DOHH2 (cell line): ENCODE measurements at regions not wholly inside any gene's neighbourhood (a gene's known extent, or its start where the extent isn't known, plus 50 kb on each side); places are given as distances from the start of the nearest gene placed in this dataset.

ENCODE experiments used
- EZH2phosphoT487 ChIP-seq: fragments of 200-600 bp; sonication (generic); IDR thresholded peaks from 2 replicates; pipeline ENCODE4 v1.6.1; 2017; ENCODE audit warnings: borderline replicate concordance, mild to moderate bottlenecking, antibody characterized with exemption, low read length, moderate library complexity, mixed read lengths
- TF ChIP-seq, protein P1 (sequence below): fragments of 200-600 bp; sonication (generic); IDR thresholded peaks from one replicate; pipeline ENCODE4 v1.5.1; 2014; ENCODE audit warnings: antibody characterized with exemption, mild to moderate bottlenecking, low read depth, low read length; ENCODE audit not compliant: poor library complexity, severe bottlenecking

DNA sequence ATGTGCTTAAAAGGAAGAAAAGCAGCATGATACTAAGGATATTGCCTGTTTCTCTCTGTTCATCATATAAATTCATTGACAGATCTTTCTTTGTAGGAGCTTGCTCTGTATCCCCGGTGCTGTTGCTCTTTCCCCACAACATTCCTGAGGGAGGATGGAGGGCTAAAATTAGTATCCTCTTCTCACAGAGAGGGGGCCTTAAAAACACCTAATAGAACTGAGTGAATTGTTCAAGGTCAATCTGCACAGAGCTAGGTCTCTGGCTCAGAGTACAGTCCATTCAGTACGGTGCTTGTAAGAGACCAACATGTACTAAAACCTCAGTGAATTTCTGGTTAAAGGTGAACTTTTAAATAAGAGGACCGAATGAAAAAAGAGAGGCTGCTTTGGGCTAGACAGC is 88.7 kb downstream of the PALM2AKAP2 start:
- TF ChIP-seq, protein P1, sequence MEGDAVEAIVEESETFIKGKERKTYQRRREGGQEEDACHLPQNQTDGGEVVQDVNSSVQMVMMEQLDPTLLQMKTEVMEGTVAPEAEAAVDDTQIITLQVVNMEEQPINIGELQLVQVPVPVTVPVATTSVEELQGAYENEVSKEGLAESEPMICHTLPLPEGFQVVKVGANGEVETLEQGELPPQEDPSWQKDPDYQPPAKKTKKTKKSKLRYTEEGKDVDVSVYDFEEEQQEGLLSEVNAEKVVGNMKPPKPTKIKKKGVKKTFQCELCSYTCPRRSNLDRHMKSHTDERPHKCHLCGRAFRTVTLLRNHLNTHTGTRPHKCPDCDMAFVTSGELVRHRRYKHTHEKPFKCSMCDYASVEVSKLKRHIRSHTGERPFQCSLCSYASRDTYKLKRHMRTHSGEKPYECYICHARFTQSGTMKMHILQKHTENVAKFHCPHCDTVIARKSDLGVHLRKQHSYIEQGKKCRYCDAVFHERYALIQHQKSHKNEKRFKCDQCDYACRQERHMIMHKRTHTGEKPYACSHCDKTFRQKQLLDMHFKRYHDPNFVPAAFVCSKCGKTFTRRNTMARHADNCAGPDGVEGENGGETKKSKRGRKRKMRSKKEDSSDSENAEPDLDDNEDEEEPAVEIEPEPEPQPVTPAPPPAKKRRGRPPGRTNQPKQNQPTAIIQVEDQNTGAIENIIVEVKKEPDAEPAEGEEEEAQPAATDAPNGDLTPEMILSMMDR, result no peak
- TF ChIP-seq EZH2phosphoT487, result no peak
